Kidney (tissue), 13 donors: ENCODE measurements at regions not wholly inside any gene's neighbourhood (a gene's known extent, or its start where the extent isn't known, plus 50 kb on each side); places are given as distances from the start of the nearest gene placed in this dataset.

ENCODE experiments used
- DNase-seq, 5 donors: peaks; one replicate each; pipeline ENCODE4 v3.0.0-alpha.2; 2013 to 2020
- FAIRE-seq: peaks from 2 replicates; lab custom pipeline; 2012; peaks lifted over from hg19 to GRCh38; lab: Jason Lieb, UNC
- H3K27ac ChIP-seq, 2 donors: one replicate each; pipeline ENCODE4 v1.7.0; 2013; ENCODE audit warnings: low read depth in 2 of 2, low read length in 2 of 2, inconsistent platforms in 1 of 2
- H3K27me3 ChIP-seq: one replicate; pipeline ENCODE4 v1.7.1; 2013; ENCODE audit warnings: low read length, inconsistent platforms; ENCODE audit not compliant: control insufficient read depth, insufficient read depth
- H3K36me3 ChIP-seq, 3 donors: one replicate each; pipeline versions ENCODE4 v1.7.0 to v1.7.1; 2013; ENCODE audit warnings: low read length in 3 of 3, control low read depth in 1 of 3, inconsistent platforms in 1 of 3; ENCODE audit not compliant: insufficient read depth in 3 of 3, control insufficient read depth in 2 of 3
- H3K4me1 ChIP-seq, 3 donors: one replicate each; pipeline versions ENCODE4 v1.7.0 to v1.7.1; 2013; ENCODE audit warnings: low read length in 3 of 3, inconsistent platforms in 1 of 3, low read depth in 1 of 3; ENCODE audit not compliant: control insufficient read depth in 2 of 3, insufficient read depth in 2 of 3
- H3K4me3 ChIP-seq, 3 donors: one replicate each; pipeline versions ENCODE4 v1.7.0 to v1.8.1; 2013; ENCODE audit warnings: low read length in 3 of 3, control low read depth in 1 of 3, inconsistent platforms in 1 of 3
- H3K9ac ChIP-seq, 3 donors: one replicate each; pipeline versions ENCODE4 v1.7.0 to v1.7.1; 2013; ENCODE audit warnings: low read length in 3 of 3, control low read depth in 1 of 3, inconsistent platforms in 1 of 3
- H3K9me3 ChIP-seq, 3 donors: one replicate each; pipeline versions ENCODE4 v1.7.0 to v1.7.1; 2013; ENCODE audit warnings: low read length in 3 of 3, control low read depth in 1 of 3, inconsistent platforms in 1 of 3; ENCODE audit not compliant: control insufficient read depth in 2 of 3, insufficient read depth in 1 of 3
- intact Hi-C: fragments of 100-400 bp; cut with DNase I; formaldehyde crosslinking; loops from one replicate; pipeline ENCODE4 v1.11.1; 2022
- TF ChIP-seq, protein P1 (sequence below): IDR thresholded peaks from 3 replicates; pipeline ENCODE4 v1.5.1; 2012; ENCODE audit warnings: mild to moderate bottlenecking, moderate library complexity, borderline replicate concordance; ENCODE audit not compliant: insufficient read depth; ENCODE audit errors: extremely low read depth
- donor health status: control.
- donor health status: control.
- donor health status: control.
- donor health status: control.
- donor health status: control.
- donor health status: DM: yes; HTN: yes; CAD: no.
- donor health status: Normal renal cell carcinoma (clear cell type).

DNA sequence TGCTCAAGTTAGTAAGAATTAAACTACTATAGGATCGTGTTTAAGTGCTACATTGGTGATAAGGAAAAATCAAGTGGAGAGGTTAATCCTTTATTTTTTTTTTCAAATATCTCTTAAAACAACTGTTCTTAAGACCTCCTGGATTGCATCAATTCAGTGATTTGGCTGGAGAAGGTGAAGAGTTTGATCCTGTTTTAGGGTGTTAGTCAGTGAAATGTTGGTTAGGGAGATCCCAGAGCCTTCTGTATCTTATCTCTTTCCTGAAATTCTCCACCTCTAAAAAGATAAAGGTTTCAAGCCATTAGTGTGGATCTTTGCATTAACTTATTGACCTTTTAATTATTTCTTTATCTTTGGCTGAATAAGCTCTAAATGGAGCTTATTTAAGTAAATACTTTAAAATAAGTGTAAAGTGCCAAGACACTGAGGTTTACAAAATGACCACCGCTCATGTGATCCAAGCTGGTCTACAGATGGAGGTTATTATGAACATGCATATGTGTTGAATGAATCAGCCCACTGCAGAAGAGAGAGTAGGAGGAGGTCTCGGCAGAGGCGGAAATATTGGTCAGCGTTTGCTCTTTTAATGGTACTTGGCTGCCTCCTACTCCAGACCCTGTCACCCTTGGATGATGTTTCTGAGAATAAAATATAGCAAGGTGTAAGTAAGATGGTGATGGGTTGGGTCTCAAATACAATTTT, 51.8 kb upstream of the BMPER start:
- no peaks in the 10 kb centered on the region for H3K27me3 ChIP-seq
- no peak overlapping the region for H3K27ac ChIP-seq
- H3K36me3 ChIP-seq = no peaks in the 10 kb centered on the region
- no peak overlapping the region for H3K9ac ChIP-seq
- no peak for FAIRE-seq
- intact Hi-C loops = no loop called here
- DNase-seq = no peak
- TF ChIP-seq, protein P1, sequence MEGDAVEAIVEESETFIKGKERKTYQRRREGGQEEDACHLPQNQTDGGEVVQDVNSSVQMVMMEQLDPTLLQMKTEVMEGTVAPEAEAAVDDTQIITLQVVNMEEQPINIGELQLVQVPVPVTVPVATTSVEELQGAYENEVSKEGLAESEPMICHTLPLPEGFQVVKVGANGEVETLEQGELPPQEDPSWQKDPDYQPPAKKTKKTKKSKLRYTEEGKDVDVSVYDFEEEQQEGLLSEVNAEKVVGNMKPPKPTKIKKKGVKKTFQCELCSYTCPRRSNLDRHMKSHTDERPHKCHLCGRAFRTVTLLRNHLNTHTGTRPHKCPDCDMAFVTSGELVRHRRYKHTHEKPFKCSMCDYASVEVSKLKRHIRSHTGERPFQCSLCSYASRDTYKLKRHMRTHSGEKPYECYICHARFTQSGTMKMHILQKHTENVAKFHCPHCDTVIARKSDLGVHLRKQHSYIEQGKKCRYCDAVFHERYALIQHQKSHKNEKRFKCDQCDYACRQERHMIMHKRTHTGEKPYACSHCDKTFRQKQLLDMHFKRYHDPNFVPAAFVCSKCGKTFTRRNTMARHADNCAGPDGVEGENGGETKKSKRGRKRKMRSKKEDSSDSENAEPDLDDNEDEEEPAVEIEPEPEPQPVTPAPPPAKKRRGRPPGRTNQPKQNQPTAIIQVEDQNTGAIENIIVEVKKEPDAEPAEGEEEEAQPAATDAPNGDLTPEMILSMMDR = no peak
- H3K4me1 ChIP-seq = no peaks in the 10 kb centered on the region
- no peaks in the 10 kb centered on the region for H3K9me3 ChIP-seq
- no peak overlapping the region for H3K4me3 ChIP-seq

DNA sequence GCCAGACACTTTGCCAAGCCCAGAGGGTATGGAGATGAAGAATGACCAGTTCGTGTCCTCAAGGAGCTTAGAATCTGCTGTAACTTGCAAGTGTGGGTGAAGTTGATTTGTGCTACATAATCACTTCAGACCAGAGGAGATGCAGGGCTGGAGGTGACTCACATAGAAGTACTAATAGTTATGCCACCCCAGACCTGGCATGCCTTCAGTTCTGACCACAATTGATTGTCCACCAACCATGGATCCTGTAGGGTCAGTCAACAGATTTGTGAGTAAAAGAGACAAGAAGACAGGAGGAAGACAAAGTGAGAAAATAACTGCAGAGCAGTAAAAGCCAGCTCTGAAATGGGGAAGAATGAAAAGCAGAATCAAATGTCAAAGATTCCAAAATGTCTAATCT, 51.2 kb upstream of the BMPER start:
- no peaks in the 10 kb centered on the region for H3K4me1 ChIP-seq
- TF ChIP-seq, protein P1 = no peak
- FAIRE-seq = no peak

DNA sequence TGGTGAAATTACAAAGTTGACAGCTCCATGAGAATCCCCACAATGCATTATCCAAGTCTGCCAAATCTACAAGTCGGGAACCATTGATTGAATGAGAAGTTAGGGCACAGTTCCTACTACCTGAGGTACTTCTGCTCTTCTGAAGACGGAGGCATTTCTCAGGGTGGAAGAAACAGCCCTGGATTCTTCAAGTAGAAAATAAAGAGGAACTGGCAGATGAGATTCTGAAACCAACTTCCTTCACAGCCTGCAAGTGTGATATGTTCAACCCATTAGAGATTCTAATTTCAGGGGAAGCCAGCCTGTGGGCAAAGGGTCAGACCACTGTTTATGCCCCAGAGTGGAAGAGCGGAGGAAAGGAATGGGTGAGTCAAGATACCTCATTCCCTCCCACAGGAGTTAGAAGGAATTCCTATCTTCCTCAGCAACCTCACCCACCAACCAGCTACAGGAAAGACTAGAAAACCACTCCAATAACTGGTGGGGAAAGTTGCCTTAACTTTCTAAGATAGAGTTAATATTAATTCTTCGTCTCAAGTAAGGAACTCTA, 50.5 kb upstream of the BMPER start:
- intact Hi-C loops = no loop called here
- Histone ChIP-seq H3K9me3 (no peaks in the 10 kb centered on the region), H3K27me3 (no peaks in the 10 kb centered on the region), H3K9ac (no peak overlapping the region), H3K36me3 (no peaks in the 10 kb centered on the region), H3K4me1 (no peaks in the 10 kb centered on the region), H3K27ac (no peak overlapping the region), H3K4me3 (no peak overlapping the region)
- no peak for DNase-seq
- TF ChIP-seq, protein P1 = no peak
- FAIRE-seq = no peak

More for the DNA sequence above, 51.2 kb upstream of the BMPER start:
- no peak overlapping the region for H3K27ac ChIP-seq
- no peaks in the 10 kb centered on the region for H3K36me3 ChIP-seq
- H3K4me3 ChIP-seq = no peak overlapping the region
- no peak overlapping the region for H3K9ac ChIP-seq
- no peak for DNase-seq
- no peaks in the 10 kb centered on the region for H3K27me3 ChIP-seq
- intact Hi-C loops = no loop called here
- no peaks in the 10 kb centered on the region for H3K9me3 ChIP-seq
